NCI-H226 (cell line): ENCODE measurements at regions not wholly inside any gene's neighbourhood (a gene's known extent, or its start where the extent isn't known, plus 50 kb on each side); places are given as distances from the start of the nearest gene placed in this dataset.

Experiments
- DNase-seq: peaks from one replicate; pipeline ENCODE4 v3.0.0-alpha.2; 2015

DNA sequence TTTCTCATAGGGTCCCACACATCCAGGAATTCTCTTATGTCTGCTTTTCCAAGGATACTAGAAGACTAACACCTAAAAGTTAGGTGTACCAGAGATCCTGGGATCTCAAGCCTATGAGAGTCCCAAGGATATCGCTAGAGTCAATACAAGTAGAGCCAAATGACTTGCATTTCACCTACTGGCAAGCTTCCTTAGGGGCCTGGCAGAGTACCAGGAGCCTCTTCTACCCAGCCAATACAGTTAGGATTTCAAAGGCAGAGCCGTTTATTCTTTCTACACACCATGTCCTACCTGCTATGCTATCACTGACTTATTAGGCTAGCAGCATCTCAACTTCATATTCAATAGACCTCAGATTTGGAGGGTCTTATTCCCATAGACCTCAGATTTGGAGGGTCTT, 53.5 kb upstream of the UNC5B start:
- no peak for DNase-seq

DNA sequence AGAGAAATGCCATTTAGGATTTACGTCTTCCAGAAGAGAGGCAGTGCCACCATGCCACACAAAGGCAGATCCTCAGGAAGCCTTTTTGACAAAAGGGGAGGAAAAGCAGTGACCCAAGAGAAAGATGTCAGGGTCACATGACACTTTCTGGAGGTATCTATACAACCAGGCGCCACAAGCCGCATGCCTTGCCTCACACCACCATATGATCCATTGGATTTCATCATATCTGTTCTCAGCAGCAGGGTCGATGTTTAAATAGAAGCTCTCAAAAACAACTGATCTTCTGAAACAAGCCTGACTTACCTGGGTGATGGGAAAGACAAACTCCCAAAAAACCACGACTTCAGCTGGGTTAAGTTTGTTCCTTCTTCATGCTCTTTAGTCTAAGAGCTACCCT, 52.5 kb upstream of the UNC5B start:
- DNase-seq = no peak

DNA sequence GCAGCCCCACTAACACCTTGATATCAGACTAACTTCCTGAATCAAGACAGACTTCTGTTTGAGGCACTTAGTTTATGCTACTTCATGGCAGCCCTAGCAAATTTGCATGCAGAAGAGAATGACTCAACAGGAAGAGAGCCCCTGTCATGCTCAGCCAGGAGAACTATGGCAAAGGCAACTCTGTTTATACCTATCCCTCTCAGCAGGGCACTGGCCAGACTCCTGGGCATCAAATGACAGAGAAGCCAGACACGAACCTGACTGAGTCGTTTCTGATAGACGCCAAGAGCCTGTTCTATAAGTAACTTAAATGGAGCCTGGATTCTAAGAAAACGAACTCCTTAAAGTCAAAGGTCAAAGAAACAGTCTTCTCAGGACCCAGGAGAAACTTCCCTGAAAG, 50.9 kb upstream of the UNC5B start:
- no peak for DNase-seq
